ENCODE measurements at regions not wholly inside any gene's neighbourhood (a gene's known extent, or its start where the extent isn't known, plus 50 kb on each side); places are given as distances from the start of the nearest gene placed in this dataset.

GRCh38 chr5:124297826-124298225 is 448.6 kb downstream of the ZNF608 start:
- peak; percentile 16 for DNase-seq

- no peak for DNase-seq
Observed at GRCh38 chr5:124292322-124292855, 454.1 kb downstream of the ZNF608 start.

GRCh38 chr5:124289641-124290311 is 456.7 kb downstream of the ZNF608 start:
- DNase-seq = no peak

GRCh38 chr5:124289130-124289529 is 457.3 kb downstream of the ZNF608 start:
- DNase-seq = no peak

GRCh38 chr5:124287813-124288212 is 458.6 kb downstream of the ZNF608 start:
- DNase-seq = no peak

GRCh38 chr5:124285733-124286132 is 460.7 kb downstream of the ZNF608 start:
- DNase-seq = no peak

GRCh38 chr5:124285071-124285470 is 461.4 kb downstream of the ZNF608 start:
- no peak for DNase-seq

- DNase-seq = no peak
Observed at GRCh38 chr5:124283031-124283430, 463.4 kb downstream of the ZNF608 start.

GRCh38 chr5:124280079-124280478 is 466.4 kb downstream of the ZNF608 start:
- DNase-seq = no peak

GRCh38 chr5:124279146-124279876 is 467.1 kb downstream of the ZNF608 start:
- no peak for DNase-seq

- DNase-seq = no peak
Observed at GRCh38 chr5:124278636-124279035, 467.8 kb downstream of the ZNF608 start.

GRCh38 chr5:124277767-124278545 is 468.5 kb downstream of the ZNF608 start:
- no peak for DNase-seq

GRCh38 chr5:124276166-124276565 is 470.3 kb downstream of the ZNF608 start:
- no peak for DNase-seq

- peak; percentile 79 for DNase-seq
Observed at GRCh38 chr5:124274949-124275348, 471.5 kb downstream of the ZNF608 start.

- no peak for DNase-seq
Observed at GRCh38 chr5:124264499-124264898, 481.9 kb downstream of the ZNF608 start.

GRCh38 chr5:124263680-124264491 is 482.6 kb downstream of the ZNF608 start:
- no peak for DNase-seq

GRCh38 chr5:124262991-124263571 is 483.4 kb downstream of the ZNF608 start:
- no peak for DNase-seq

- peak; percentile 49 for DNase-seq
Observed at GRCh38 chr5:124262470-124262869, 484.0 kb downstream of the ZNF608 start.

GRCh38 chr5:124261848-124262247 is 484.6 kb downstream of the ZNF608 start:
- DNase-seq = no peak

GRCh38 chr5:124260921-124261515 is 485.4 kb downstream of the ZNF608 start:
- DNase-seq = no peak

GRCh38 chr5:124259017-124259416 is 487.4 kb downstream of the ZNF608 start:
- DNase-seq = no peak

GRCh38 chr5:124257048-124257447 is 489.4 kb downstream of the ZNF608 start:
- no peak for DNase-seq

All from fibroblast of upper back skin (primary cell).